Stimulated activated CD4-positive, alpha-beta T cell treated with anti-CD3 and anti-CD28 coated beads, TNF-alpha, amount 100 ng/mL, for 4 hours (primary cell): ENCODE measurements at regions not wholly inside any gene's neighbourhood (a gene's known extent, or its start where the extent isn't known, plus 50 kb on each side); places are given as distances from the start of the nearest gene placed in this dataset.
"Not testable (repeated sequence)": the region's sequence is repeated elsewhere in the genome, so short reads cannot be mapped to it uniquely, and the experiment has no call there.

Experiments used
- DNase-seq, 3 experiments: peaks; one replicate each; pipeline ENCODE4 v3.0.0-alpha.2; 2020; ENCODE audit warnings: low read depth in 3 of 3

GRCh38 chr15:69554279-69554961, 101.8 kb downstream of the RPLP1 start:
- DNase-seq, result no peak

DNA sequence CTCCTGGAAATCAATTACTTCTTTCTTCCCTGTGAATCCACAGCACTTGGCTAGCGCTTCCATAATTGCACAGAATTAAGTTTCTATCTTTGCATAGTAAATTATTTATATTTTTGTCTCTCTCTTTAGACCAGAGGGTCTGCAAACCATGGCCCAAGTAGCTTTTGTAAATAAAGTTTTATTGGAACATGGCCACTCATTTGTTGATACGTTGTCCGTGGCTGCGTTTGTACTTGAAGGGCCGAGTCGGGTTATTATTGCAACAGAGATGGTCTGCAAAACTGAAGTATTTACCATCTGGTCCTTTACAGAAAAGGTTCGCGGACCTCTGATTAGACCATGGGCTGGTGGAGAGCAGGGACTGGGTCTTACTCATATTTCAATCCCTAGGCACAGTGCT, 102.5 kb downstream of the RPLP1 start:
- no peak for DNase-seq

GRCh38 chr15:69556344-69556743, 103.7 kb downstream of the RPLP1 start:
- DNase-seq, result no peak

- no peak for DNase-seq
These were observed 104.5 kb downstream of the RPLP1 start for GRCh38 chr15:69557020-69557706.

DNA sequence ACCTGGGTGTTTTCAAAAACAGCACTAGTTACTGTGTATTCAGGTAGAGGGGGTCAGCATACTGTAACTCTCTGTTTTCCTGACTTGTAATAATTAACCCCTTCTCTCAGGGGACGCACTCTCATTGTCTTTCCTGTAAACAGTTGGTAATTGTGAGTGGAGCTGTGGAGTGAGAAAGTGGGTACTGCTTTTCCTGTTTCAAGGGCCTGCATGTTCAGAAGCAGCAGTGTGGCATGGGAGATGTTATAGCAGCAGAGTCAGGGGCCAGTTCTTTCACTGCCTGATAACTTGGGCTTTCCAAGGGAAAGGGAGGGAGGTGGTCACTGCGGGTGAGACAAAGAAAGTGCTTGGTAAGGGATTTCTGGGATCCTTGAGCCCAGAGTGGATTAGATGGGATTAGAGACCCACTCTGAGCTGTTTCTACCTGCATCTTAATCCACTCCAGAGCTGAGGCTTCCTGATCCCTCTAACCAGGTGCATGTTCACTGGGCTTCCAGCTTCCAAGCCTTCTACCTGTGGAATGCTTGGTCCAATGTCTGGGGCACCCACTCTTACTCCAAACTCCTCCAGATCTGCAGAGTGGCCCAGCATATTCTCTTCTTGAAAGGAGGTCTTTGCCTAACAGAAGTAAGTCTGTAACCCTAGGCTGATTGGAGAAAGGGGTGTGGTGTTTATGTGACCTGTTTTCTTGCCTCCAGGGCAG, 105.2 kb downstream of the RPLP1 start:
- no peak for DNase-seq

GRCh38 chr15:69559440-69560190, 107.0 kb downstream of the RPLP1 start:
- no peak for DNase-seq

- no peak for DNase-seq
These were observed 108.6 kb downstream of the RPLP1 start for GRCh38 chr15:69561071-69561784.

DNA sequence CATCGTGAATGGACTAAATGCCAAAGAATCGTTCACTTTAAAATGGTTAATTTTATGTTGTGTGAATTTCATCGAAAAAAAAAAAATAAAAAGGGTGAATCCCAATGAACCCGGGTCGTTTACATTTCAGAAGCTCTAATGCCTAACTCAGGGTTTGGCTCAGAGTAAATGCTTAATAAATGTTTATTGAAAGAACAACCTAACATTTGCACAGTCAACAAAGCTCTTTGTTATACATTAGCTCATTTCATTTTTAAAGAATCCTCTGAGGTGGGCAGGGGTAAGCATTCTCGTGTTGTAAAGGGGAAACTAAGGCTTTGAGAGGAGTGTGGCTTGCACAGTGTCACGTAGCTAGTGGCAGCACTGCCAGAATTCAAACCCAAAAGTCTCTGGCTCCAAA, 109.5 kb downstream of the RPLP1 start:
- no peak for DNase-seq

DNA sequence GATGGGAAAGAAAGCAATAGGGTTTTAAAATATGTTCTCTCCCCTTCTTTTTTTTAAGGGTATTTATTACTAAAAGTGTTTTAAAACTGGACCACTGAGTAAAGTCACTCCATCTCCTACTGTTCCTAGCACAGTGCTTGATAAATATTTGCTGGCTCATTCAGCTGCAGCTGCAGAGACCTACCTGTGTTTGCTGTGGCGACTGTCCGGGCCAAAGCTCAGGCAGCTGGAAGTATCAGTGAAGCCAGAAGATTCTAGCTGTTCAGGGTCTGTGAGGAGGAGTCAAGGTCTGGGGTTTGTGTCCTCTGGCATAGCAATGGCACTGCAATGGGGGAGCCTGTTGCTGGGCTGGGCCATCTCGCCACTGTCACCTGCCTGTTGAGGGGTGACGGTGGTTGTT, 109.9 kb downstream of the RPLP1 start:
- no peak for DNase-seq

DNA sequence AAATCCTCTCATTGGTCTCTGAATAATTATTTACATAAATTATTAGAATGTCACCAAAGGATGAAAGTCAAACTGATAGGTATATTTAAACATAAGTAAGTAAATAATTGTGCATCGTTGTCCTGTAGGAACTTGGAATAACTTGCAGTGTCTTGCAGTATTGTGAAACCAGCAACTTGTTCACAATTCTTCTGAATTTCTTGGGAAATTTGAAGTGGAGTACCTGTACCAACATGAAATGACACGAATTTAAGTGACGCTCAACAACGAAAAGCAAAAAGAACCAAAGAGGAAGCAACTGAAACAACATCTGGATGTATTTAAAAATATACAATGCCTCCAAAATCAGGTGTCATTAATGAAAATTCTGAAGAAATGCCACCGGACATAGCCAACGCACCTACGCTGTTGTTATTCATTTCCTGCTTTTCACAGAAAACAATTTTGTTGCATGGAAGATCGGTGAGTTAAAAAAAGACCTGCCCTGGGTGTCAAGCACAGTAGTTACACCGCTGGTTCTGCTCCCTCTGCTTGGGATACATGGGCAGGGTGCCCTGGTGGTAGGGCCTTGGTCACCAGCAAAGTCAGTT, 112.5 kb downstream of the RPLP1 start:
- no peak for DNase-seq

DNA sequence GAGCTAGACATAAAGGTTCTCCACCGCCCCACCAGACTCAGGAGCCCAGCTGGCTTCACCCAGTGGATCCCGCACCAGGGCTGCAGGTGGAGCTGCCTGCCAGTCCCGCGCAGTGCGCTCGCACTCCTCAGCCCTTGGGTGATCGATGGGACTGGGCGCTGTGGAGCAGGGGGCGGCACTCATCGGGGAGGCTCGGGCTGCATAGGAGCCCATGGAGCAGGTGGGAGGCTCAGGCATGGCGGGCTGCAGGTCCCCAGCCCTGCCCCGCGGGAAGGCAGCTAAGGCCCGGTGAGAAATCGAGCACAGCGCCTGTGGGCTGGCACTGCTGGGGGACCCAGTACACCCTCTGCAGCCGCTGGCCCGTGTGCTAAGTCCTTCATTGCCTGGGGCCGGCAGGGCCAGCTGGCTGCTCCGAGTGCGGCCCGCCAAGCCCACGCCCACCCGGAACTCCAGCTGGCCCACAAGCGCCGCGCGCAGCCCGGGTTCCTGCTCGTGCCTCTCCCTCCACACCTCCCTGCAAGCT, 114.7 kb downstream of the RPLP1 start:
- DNase-seq, result not testable (repeated sequence)

- DNase-seq, result no peak
These were observed 115.8 kb downstream of the RPLP1 start for GRCh38 chr15:69568173-69569009.

DNA sequence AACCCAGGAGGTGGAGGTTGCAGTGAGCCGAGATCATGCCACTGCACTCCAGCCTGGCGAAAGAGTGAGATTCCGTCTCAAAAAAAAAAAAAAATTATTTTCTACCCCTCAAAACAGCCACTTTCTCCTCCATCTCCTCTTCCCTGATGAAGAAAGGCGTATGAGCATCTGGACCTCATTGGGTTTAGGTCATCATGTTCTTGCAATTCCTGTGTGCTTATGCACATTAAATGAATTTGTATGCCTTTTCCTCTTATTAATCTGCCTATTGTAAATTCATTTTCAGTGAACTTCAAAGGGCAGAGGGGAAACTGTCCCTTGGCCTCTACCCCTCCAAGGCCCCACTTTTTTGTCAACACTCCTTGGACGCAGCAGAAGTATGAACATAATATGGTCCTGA, 117.8 kb downstream of the RPLP1 start:
- DNase-seq, result no peak

GRCh38 chr15:69570997-69571396, 118.4 kb downstream of the RPLP1 start:
- no peak for DNase-seq

DNA sequence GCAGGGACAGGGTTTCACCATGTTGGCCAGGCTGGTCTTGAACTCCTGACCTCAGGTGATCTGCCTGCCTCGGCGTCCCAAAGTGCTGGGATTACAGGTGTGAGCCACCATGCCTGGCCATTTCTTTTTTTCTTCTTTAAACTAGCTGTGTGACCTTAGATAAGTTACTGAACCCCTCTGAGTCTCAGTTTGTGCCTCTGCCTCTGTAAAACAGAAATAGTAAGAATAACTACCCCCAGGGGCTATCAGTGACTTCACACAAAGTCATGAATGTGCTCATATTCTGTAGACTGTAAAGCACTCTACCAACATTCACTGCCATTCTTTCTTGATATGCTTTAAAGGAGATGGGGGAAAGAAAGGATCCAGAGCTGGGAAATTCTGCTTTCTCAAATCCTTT, 120.7 kb downstream of the RPLP1 start:
- not testable (repeated sequence) for DNase-seq

DNA sequence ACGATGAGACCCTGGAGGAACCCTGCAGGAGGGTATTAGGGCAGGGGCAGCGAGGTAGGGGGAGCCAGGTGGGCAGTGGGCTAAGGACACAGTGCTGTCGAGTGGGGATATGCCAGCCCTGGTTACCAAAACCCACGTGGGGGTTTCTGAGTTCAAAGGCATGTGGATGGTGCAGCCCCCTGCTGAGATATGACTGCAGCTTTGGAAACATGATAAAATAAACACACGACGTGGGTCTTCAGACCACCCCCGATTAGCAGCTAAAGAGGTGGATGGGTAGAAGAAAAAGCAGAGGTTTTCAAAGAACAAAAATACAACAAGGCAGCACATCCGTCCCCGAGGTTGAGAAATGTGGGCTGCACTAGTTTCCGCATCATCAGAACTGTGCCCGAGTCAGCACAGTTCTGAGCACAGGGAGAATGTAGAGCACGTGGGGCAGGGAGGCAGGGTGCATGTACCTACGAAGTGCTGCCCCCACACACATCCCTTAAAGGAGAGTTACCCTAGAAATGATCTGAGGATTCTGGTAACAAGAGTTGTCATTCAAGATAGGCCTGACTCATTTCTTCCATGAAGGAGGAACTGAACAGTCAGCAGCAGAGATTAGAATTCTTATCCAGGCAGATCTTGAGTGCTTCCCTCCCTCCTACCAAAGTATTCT, 121.3 kb downstream of the RPLP1 start:
- peak; percentile 31 to 48 (median 36) for DNase-seq

DNA sequence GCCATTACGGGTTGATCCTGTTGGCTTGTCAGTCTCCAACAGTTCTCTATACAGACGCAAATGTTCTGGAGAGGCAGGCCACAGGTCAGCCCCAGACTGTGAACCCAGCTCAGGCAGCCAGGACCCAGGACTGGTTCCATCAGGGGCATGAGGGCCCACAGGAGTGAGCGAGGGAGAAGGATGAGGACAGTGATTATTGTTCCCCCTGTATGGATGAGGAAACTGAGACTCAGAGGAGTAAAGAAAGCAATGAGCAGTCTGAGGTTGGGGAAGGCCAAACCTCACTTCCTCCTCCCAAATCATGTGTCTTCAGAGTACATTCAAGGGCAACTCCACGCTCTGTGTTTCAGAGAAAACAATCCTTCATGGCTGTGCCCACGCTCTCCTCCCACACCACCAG, 121.9 kb downstream of the RPLP1 start:
- DNase-seq, result no peak

DNA sequence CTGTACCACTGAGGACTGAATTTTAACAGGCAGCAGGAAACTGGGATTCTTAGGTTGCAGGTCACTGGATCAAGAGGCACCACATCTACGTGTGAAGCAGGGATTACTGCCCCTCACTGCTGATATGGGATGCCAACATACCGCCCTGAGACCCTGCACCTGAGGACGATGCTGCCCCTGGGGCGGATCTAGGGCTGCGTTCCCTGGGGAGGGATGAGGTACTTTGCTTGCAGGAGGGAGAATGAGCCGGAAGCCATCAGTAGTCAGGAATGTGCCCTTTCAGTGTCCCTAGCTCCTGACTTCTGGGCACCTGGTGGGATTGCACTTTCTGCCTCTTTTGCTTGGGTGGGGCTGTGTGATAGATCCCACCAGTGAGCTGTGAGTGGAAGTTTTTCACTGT, 122.8 kb downstream of the RPLP1 start:
- DNase-seq, result no peak

DNA sequence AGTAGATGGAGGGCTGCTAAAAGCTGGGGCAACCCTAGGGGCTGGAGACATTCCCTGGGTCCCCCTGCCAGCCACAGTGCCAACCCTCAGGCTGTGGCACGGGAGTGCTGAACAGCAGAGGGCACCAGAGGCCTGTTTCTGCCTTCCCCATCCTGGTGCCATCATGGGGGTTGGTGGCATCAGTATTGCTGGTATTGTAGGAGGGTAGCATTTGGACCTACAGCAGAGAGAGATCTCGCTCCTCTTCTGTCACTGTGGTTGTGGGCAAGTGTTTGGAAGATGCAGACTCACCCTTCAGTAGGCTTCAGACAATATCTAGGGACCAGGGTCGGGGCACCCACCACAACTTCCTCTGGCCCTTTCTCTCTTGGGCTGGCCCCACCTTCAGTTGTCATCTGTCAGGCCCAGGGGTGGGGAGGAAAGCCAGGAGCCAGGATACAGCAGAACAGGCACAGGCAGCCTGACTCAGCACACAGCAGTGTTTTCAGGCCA, 123.5 kb downstream of the RPLP1 start:
- peak; percentile 50 to 64 (median 60) for DNase-seq
